ENCODE measurements at regions not wholly inside any gene's neighbourhood (a gene's known extent, or its start where the extent isn't known, plus 50 kb on each side); places are given as distances from the start of the nearest gene placed in this dataset.

- H3K4me1 ChIP-seq, result no peaks in the 10 kb centered on the region
- H3K9me3 ChIP-seq, result no peaks in the 10 kb centered on the region
- H3K27ac ChIP-seq, result no peak overlapping the region
- H3K4me3 ChIP-seq, result no peak overlapping the region
- no peaks in the 10 kb centered on the region for H3K36me3 ChIP-seq
- DNase-seq (ENCODE audit: low spot score), result no peak
- TF ChIP-seq CTCF (IDR thresholded peaks at IDR 0.05), result no peak
- H3K27me3 ChIP-seq, result no peaks in the 10 kb centered on the region
Observed at GRCh38 chr6:135738636-135739035, 112.9 kb upstream of the PDE7B start.

- TF ChIP-seq CTCF (IDR thresholded peaks at IDR 0.05), result no peak
- no peaks in the 10 kb centered on the region for H3K9me3 ChIP-seq
- no peak overlapping the region for H3K27ac ChIP-seq
- H3K36me3 ChIP-seq, result no peaks in the 10 kb centered on the region
- DNase-seq (ENCODE audit: low spot score), result no peak
- H3K27me3 ChIP-seq, result no peaks in the 10 kb centered on the region
- H3K4me3 ChIP-seq, result no peak overlapping the region
- no peaks in the 10 kb centered on the region for H3K4me1 ChIP-seq
Observed at GRCh38 chr6:135739288-135739687, 112.2 kb upstream of the PDE7B start.

- TF ChIP-seq CTCF (IDR thresholded peaks at IDR 0.05), result no peak
- no peaks in the 10 kb centered on the region for H3K36me3 ChIP-seq
Observed at GRCh38 chr6:135740580-135740979, 110.9 kb upstream of the PDE7B start.

GRCh38 chr6:135743476-135743875 lies 108.0 kb upstream of the PDE7B start:
- Histone ChIP-seq H3K36me3 (no peaks in the 10 kb centered on the region), H3K4me1 (no peaks in the 10 kb centered on the region), H3K4me3 (no peak overlapping the region), H3K9me3 (no peaks in the 10 kb centered on the region), H3K27ac (no peak overlapping the region), H3K27me3 (no peaks in the 10 kb centered on the region)
- DNase-seq (ENCODE audit: low spot score), result no peak
- no peak for TF ChIP-seq CTCF (IDR thresholded peaks at IDR 0.05)

More at GRCh38 chr6:135740580-135740979, 110.9 kb upstream of the PDE7B start:
- DNase-seq (ENCODE audit: low spot score), result no peak
- Histone ChIP-seq H3K27ac (no peak overlapping the region), H3K4me3 (no peak overlapping the region), H3K9me3 (no peaks in the 10 kb centered on the region), H3K27me3 (no peaks in the 10 kb centered on the region), H3K4me1 (no peaks in the 10 kb centered on the region)

GRCh38 chr6:135748189-135748588 lies 103.3 kb upstream of the PDE7B start:
- no peak overlapping the region for H3K4me3 ChIP-seq
- no peak for DNase-seq (ENCODE audit: low spot score)
- H3K4me1 ChIP-seq, result no peaks in the 10 kb centered on the region
- H3K27ac ChIP-seq, result no peak overlapping the region
- no peaks in the 10 kb centered on the region for H3K27me3 ChIP-seq
- H3K9me3 ChIP-seq, result no peaks in the 10 kb centered on the region
- no peaks in the 10 kb centered on the region for H3K36me3 ChIP-seq
- no peak for TF ChIP-seq CTCF (IDR thresholded peaks at IDR 0.05)

GRCh38 chr6:135750081-135750480 lies 101.4 kb upstream of the PDE7B start:
- Histone ChIP-seq H3K4me3 (no peak overlapping the region), H3K4me1 (no peaks in the 10 kb centered on the region), H3K27ac (no peak overlapping the region), H3K27me3 (no peaks in the 10 kb centered on the region), H3K9me3 (no peaks in the 10 kb centered on the region), H3K36me3 (no peaks in the 10 kb centered on the region)
- no peak for TF ChIP-seq CTCF (IDR thresholded peaks at IDR 0.05)
- no peak for DNase-seq (ENCODE audit: low spot score)
